GOT3 (cell line): ENCODE measurements at regions not wholly inside any gene's neighbourhood (a gene's known extent, or its start where the extent isn't known, plus 50 kb on each side); places are given as distances from the start of the nearest gene placed in this dataset.

Source experiments
- DNase-seq: peaks from one replicate; lab custom pipeline; 2025; ENCODE audit warnings: mixed read lengths; lab: John Stamatoyannopoulos, UW

DNA sequence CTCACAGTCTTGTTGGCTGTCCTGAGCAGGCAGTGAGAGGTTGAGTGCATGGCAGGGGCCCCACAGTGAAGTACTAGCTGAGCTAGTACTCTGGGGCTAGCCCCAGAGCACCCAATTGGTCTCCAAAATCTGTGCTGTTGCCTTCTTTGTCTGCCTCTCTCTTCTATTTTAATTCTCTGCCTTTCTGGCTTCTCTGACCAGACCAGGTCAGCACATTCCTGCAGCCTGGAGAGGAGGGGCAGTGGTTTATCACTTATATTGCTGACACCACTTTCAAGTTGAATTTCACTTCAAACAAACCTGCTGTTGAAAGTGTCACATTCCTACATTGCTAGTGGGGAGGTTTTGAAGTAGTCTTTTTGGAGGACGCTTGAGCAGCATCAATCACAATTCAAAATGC lies 628.7 kb downstream of the PTPRU start:
- DNase-seq: no peak

DNA sequence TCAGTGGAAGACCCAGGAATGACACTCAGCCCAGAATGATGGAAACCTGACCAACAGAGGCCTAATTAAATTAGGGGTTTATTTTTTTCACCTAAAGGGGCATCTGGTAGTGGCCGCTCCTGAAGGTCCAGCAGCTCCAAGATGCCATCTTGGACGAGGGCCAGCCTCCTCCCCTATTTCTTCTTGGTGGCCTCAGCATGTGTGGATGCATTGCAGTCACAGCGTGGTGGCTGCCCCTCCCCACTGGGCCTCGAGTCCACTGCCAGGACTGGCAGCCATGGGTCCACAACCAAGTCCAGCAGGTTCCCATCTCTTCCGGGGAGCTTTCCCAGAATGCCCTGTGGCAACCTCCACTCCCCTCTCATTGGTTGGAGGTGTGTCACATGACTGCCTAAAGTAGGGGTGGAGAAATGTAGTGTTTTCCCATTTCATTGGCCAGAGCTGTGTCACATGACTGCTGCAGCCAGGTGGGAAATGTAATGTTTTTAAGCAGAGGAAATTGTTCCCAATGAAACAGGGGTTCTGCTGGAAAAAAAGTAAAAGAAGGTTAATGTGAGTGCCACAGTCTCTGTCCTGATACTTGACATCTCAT lies 628.2 kb downstream of the PTPRU start:
- DNase-seq: no peak

DNA sequence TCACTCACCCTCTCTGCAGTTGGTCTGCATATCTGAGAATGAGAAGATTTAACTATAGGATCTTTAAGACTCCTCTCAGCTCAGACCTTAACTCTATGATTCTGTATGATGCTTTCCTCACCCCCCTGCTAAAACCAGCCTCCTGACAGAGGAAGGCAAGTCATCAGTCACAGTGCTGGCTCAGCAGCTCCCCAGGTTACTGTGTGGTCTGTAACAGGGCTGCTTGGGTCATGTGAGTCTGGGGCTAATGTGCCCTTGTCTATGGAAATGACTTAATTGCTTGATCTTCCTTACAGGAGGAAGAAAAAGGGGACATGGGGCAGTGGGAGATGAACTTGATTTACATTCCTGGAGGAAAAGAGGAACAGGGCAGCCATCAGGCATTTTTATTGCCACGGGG lies 625.6 kb downstream of the PTPRU start:
- no peak for DNase-seq

DNA sequence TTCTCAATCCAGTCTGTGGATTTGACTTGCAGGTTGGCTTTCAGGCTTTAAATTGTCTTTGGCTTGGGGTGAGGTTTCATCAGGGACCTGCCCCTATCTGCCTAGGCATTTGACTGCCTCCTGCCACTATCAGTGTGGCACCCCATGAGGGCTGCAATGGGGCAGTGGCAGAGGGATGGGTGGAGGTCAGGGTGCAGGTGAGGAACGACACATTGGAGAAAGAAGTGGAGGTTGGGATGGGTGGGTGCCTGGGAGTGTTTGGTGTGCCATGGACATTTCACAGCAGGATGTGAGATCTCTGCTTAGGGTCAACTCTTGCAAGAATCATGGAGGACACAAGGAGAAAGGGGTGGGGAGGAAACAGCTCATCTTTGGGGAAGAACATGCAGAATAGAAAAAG lies 625.1 kb downstream of the PTPRU start:
- DNase-seq: no peak

DNA sequence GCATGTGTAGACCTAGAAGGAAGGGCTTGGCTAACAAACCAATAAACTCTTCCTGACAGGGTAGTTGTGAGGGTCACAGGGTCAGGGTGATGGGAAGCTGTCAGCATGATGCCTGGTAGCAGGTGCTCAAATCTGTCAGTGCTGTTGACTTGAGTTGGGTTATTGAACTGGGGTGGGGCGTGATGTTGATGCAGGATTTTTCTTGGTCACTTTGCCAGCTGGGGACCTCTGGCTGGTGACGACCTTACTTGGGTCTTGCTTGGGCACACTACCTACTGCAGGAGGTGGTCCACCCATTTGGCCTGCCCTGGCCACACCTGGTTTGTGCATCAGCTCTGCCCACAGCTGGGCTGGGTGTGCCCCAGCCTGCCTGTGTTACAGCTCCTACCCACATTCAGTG lies 624.4 kb downstream of the PTPRU start:
- DNase-seq: no peak

DNA sequence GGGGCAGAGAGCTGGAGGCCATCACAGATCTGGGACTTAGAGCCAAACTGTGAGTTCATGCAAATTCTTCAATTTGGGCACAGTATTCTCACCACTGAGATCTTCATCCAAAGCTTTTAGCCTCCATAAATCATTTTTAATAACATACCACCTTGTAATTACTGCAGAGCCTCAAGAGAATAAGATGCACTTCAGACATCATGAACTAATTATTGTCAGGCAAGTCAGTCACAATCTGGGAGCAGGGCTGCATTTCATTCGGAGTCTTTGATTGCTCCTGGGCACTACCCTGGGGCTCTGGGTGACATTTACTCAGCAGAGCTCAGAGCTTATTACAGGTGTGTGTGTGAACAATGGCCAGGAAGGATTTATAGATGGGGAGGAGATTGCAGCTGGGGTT lies 623.7 kb downstream of the PTPRU start:
- no peak for DNase-seq

DNA sequence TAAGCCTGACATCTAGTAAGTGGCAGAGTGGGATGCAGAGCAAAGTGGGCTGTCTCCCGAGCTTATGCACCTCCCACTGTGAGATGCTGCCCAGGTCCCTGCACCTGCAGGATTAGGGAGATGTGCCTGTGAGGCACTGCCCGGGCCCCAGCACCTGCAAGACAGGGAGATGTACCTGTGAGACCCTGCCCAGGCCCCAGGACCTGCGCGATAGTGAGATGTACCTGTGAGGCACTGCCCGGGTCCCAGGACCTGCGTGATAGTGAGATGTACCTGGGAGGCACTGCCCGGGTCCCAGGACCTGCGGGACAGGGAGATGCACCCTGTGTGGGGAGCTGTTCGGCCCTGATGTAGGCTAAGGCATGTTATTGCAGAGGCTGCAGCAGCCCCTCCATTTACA lies 622.8 kb downstream of the PTPRU start:
- DNase-seq: no peak

DNA sequence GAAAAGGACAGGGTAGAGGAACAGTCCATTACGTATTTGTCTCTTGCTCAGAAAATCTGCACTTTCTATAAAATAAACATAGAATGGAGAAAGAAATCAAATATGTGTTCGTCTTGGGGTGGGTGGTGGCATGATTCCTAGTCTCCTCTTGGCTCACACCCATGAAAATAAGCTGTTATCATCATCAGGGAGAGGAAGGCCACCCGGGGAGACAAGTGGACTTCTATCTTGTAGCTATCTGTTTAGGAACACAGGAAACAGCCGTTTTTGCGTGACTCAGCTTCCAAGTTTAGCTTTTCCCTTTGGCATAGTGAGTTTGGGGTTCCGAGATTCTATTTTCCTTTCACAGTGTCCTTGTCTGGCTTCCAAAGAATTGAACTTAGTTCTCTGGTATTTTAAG lies 622.3 kb downstream of the PTPRU start:
- DNase-seq: no peak

DNA sequence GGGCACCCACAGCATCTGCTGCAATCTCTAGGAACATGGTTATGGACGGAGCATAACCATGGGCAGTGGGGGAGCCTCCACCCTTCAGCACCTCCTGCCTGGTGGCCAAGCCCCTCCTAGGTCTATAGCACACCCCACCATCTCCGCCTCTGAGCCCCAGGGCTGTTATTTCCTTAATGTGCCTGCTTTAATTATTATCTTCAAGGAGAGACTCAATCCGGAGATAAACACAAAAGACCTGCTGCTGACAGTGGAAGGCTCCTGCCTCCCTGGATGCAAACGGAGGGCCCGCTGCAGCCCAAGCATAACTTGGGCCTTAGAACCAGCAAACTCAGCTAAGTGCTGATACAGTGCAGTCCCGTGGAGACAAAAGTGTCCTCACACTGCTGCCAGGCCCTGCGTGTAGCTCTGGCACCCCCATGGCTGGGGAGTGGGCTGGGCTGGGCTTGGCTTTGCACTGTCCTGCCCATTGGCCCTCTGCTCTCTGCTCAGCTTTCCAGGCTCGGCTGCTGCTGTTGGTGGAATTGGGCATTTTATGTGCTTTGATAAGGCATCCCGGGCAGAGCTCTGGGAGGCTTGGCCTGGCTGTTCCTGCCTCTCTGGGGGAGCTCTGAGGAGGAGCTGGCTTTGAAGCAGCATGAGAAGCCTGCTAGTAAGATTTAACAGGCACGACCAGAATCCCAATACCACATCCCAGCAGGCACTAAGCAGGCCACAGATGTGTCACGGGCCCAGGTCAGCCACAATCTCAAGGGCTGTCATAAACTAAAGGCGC lies 620.2 kb downstream of the PTPRU start:
- no peak for DNase-seq

DNA sequence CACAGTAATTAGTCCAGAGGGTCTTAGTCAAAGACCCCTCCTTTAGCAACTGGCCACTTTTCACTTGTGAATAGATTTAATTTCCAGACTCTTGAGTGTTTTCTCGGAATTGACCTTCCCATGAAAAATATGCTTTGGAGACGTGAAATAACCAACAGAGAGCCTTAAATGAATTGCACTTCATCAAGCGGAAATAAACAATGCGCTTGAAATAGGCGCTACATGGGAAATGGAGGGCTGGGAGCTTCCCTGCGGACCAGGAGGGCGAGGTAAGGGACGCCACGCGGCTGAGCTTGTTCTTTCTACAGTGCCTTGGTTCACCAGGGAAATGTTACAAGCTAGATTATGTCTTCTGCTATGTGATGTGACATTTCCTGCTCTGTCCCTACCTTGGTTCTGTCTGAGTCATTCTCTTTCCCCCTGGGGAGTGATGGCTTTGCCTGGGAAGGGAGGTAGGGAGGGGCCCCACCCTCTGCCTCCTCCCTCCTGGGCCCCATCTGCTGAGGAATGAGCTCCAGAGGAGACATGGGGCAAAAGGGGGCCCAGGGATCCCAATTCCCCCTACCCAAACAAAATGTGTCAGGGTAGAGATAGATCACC lies 619.3 kb downstream of the PTPRU start:
- DNase-seq: no peak

DNA sequence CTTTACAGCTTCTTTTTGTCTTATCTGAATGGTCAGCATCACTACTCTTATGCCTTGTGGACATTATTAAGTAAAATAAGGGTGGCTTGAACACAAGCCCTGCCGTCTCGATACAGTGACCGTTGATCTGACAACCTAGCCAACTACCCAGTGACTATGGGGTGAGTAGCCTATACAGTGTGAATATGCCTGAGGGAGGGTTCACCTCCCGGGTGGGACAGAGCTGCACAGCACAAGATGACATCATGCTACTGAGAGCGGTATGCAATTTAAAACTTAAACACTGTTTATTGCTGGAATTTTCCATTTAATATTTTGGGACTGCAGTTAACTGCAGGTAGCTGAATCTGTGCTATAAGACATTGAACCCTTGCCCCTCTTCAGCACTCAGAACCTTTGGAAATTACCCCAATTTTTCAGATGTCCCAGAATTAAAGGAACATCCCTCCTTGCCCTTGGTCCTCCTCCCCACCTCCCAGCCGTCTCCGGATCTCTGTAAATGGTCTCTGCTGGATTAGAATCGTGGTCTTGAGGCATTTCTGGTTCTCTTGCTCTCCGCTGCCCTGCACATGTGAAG lies 618.5 kb downstream of the PTPRU start:
- no peak for DNase-seq

DNA sequence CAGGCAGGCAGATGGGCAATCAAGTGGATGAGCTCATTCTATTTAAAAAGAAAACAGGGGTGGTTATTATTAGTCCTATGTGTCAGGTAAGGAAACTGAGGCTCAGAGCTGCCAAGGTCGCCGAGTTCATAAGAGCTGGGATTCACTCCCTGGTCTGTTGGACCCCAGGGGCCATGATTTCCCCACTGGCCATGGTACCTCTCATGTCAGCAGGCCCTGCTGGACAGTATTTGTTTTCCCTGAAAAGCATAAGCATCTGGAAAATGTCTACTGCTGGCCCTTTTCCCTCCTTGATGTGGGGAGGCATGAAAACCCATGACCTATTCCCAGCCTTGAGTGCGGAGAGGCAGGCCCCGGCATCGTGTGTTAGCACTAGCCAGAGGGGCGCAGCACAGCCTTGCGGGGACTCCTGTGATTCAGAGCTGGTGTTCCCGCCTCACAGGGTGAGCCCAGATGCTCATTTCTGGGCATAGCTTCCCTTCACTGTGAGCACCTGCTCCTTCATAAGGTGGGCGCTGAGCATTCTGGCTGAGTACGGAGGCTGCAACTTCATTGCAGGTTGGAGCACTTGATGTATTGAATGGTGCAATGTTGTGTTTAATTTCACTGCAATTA lies 617.5 kb downstream of the PTPRU start:
- DNase-seq: no peak

DNA sequence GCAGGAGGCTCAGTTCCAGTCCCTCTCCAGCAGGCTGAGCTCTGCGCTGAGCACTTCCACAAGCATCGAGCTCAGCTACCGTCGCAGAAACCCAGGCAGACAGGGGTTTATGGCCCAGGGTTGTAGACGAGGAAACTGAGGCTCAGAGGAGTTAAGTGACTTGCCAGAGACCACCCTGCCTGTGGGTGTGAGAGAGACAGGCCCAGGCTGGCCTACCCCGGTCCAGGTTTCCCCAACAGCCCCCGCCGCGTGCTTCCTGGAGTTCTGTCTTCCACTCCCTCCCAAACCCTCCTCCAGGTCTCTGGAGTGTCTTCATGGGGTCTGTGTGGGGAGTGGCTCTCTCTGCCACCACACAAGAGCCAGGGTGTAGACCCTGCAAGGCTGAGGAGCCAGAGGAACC lies 615.9 kb downstream of the PTPRU start:
- DNase-seq: no peak

DNA sequence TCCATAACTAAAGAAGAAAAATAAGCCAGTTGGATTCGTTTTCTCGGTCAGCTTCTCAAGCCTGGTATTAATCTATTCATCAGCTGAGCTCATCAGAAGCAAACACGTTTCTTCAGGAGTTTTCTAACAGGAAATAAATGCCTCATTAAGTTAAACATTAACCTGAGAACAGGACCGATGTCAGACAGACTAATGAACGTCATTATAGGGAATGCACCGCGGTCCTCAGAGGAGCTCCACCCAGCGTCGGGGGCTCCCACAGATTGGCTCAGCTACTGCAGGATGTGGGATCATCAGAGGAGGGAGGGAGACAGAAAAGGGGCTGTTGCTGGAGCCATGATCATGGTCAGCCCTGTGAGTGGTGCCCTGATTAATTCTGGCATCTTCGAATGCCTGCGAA lies 615.4 kb downstream of the PTPRU start:
- no peak for DNase-seq

DNA sequence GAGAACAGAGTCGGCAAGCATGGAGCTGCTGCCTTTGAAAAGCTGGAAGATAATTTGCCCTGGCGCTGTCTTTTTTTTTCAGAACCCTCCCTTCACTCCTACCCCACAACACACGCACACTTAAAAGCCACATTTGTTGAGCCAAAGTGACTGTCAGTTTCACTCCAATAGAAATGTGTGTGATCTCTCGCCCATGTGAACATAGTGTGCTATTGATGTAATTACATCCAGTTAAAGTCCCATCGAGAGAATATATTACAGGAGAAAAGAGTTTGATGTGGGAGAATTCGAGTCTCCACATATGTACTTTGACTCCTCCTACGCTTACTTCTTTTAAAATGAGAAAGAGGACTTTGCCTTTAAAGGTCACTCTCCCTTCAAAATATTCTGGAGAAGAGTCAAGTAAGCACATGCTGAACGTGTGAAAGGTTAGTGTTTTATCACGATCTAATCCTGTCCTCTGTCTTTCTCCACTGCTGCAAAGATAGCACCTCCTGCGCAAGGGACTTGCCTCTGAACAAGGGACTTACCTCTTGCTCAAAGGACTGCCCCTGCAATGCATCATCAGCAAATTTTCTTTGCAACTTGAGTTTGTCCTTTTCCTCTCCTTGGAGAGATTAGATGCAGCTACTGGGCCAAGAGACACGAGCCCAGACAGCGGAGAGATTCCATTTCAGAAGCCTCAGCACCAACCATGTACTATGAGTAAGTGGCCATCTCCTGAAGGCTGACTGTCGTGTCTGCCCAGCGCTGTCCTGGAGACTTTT lies 613.9 kb downstream of the PTPRU start:
- no peak for DNase-seq

DNA sequence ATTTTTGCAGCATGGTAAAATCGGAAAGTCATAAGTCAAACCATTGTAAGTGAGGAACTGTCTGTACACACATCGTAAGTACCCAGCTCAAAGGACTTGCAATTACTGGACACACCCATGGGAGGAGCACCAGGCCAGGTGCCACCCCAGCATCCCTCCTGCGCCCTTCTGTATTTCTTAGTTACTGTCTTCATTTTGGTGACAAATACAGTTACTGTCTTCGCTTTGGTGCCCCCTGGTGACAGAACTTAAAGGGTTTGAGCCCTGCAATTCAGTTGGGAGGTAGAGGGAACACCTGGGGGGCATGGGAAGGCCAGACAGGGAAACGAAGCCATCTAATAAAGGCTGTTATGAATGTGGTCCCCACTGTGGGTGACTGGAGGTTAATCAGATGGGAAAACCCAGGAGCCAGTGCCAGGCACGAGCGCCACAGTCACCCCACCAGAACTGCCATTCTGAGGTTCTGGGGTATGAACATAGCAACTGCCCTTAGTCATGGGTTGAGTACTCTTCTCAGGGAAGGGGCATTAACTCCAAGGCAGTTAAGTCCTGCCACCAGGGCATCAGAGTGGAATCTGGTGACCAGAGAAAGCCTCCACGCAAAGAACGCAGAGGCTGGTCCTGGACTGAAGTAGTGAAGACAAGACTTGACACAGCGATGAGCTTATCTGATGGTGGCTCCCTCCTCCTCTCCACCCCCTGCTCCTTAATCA lies 612.9 kb downstream of the PTPRU start:
- no peak for DNase-seq

DNA sequence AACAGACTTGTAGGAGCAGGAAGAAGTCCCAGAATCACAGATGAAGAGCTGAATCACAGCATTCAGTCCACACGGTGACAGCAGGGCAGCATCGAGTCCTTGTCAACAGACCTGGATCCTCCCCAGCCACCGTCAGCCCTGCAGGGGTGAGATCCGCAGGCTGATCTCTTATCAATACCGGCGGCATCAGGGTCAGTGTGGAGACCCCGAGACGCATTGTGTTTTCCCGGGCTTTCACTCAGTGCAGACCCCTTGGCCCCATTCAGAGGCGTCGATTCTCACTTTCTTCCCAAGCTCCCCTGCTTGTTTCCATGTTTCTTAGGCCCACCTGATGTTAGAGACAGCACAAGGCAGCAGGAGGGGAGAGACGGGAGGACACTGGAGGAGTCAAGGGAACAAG lies 609.6 kb downstream of the PTPRU start:
- DNase-seq: no peak

DNA sequence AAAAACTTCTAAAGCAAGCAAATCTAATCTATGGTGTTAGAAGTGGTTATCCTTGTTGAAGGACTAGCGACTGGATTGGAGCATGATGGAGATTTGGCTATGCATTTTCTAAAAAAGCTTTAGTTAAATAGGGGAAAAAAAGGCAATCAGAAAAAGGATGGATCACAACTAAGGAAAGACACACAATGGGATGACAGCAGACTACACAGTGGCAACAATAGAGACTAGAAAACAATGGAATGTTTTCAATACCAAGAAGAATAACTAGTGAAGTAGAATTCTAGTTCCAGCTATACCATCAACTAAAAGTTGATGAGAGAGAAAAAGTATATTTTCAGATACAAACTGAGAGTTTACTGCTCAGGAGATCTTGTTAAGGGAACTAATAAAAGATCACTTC lies 605.8 kb downstream of the PTPRU start:
- DNase-seq: no peak

DNA sequence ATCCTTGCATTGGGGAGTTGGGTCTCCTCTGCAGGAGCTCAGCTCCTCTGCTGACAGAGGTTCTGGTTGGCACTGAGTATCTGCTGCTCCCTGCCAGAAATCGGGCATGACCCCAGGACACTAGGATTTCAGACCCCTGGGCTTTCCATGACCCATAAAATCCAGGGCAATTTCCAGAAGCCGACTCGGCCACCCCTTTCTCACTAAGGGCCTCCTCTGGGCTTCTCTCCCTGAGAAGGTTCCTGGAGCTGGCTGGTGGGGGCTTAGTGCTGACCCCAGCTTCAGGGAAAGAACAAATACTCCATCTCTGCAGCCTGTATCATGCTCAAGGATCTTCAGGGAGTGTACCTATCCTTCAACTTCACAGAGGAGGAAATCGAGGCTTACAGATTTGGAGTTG lies 603.4 kb downstream of the PTPRU start:
- no peak for DNase-seq

DNA sequence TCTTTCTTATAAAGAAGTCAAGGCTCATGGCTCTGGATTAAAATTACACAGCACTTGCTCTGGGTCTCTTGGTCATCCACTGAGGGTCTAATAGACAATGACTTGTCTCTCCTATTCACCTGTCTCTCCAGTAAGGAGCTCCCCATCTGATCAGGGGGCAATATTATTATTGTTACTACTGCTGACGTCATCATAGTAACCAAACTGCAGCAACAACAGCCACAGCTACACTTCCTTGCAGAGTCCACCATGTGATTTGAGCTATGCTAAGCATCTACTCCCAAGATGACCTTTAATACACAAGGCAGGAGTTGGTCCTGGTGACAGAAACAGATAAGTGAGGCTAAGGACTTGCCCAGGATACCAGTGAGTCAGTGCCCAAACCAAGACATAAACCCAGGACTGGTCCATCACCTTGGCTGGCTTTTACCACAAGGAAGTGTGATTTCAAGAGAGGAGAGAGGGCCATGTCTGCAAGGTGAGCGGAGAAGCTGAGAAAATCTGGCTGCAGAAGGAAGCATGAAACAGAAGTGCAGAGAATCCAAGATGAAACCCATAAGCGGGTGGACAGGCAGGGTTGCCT lies 602.5 kb downstream of the PTPRU start:
- DNase-seq: no peak
